MCF 10A (cell line): ENCODE measurements at regions not wholly inside any gene's neighbourhood (a gene's known extent, or its start where the extent isn't known, plus 50 kb on each side); places are given as distances from the start of the nearest gene placed in this dataset.

Source experiments
- BruUV-seq: library from RNA; stranded (reverse); fragments of 400-500 nt; replicated peaks from 2 replicates; lab custom pipeline; 2021; lab: Mats Ljungman, UMichigan
- CTCF ChIA-PET: fragments of 300-600 bp; sonication (Branson Sonifier 250); formaldehyde crosslinking; extraction: SDS; loops from one replicate; lab custom pipeline; 2021; ENCODE audit warnings: antibody characterized with exemption, inconsistent platforms; lab: Yijun Ruan, JAX
- POLR2A ChIA-PET: fragments of 300-600, 350-650 bp; sonication (Branson Sonifier 250); formaldehyde crosslinking; extraction: SDS; loops from one replicate; lab custom pipeline; 2020; ENCODE audit warnings: antibody characterized with exemption, inconsistent platforms; lab: Yijun Ruan, JAX
- DNase-seq: peaks from one replicate; pipeline ENCODE4 v3.0.0-alpha.2; 2018; ENCODE audit not compliant: unreplicated experiment
- H3K27ac Mint-ChIP-seq: one replicate; pipeline ENCODE4 v1.8.0; 2022; ENCODE audit warnings: mild to moderate bottlenecking, low read depth, mixed read lengths; ENCODE audit not compliant: unreplicated experiment
- H3K27me3 Mint-ChIP-seq: one replicate; pipeline ENCODE4 v1.8.0; 2022; ENCODE audit warnings: mixed read lengths; ENCODE audit not compliant: insufficient read depth, unreplicated experiment
- H3K36me3 Mint-ChIP-seq: one replicate; pipeline ENCODE4 v1.8.0; 2022; ENCODE audit warnings: mild to moderate bottlenecking, moderate library complexity, mixed read lengths; ENCODE audit not compliant: insufficient read depth, unreplicated experiment
- H3K4me1 Mint-ChIP-seq: one replicate; pipeline ENCODE4 v1.8.0; 2022; ENCODE audit warnings: mixed read lengths; ENCODE audit not compliant: insufficient read depth, unreplicated experiment
- H3K4me3 Mint-ChIP-seq: one replicate; pipeline ENCODE4 v1.8.0; 2022; ENCODE audit warnings: mild to moderate bottlenecking, moderate library complexity, mixed read lengths; ENCODE audit not compliant: unreplicated experiment
- H3K9me3 Mint-ChIP-seq: one replicate; pipeline ENCODE4 v1.8.0; 2022; ENCODE audit warnings: mixed read lengths; ENCODE audit not compliant: unreplicated experiment
- CTCF ChIP-seq: fragments of 200-600 bp; IDR thresholded peaks from one replicate; pipeline ENCODE4 v1.8.0; 2022; ENCODE audit warnings: antibody characterized with exemption, mild to moderate bottlenecking; ENCODE audit not compliant: unreplicated experiment
- intact Hi-C: fragments of 100-400 bp; cut with micrococcal nuclease; formaldehyde crosslinking; loops from 2 replicates; pipeline ENCODE4 v1.14.1; 2022

- TF ChIP-seq CTCF, result no peak
- H3K36me3 Mint-ChIP-seq, result no peaks in the 10 kb centered on the region
- DNase-seq, result no peak
- CTCF ChIA-PET, result interaction anchor here (0.6 to 1.3 kb wide), 4 partner anchors 12 to 1960 kb away, joined by 3 to 4 read pairs (median 4); no protein-coding TSS in a partner anchor
- H3K4me1 Mint-ChIP-seq, result no peaks in the 10 kb centered on the region
- POLR2A ChIA-PET, result interaction anchor here (1.0 to 1.9 kb wide), 3 partner anchors 12 to 35 kb away, joined by 3 to 7 read pairs (median 4); no protein-coding TSS in a partner anchor
- no TSS peak for BruUV-seq
- H3K27me3 Mint-ChIP-seq, result no peaks in the 10 kb centered on the region
- H3K4me3 Mint-ChIP-seq, result no peak overlapping the region
- H3K9me3 Mint-ChIP-seq, result no peaks in the 10 kb centered on the region
- H3K27ac Mint-ChIP-seq, result no peak overlapping the region
- intact Hi-C loops, result no loop called here
Measured at GRCh38 chr2:67880291-67880761, 182.5 kb downstream of the C1D start.

GRCh38 chr2:67881816-67882215 is 181.0 kb downstream of the C1D start:
- no peak for DNase-seq
- Mint-ChIP-seq H3K9me3 (no peaks in the 10 kb centered on the region), H3K27ac (no peak overlapping the region), H3K4me3 (no peak overlapping the region), H3K4me1 (peaks cover 6% of the 10 kb centered on the region), H3K36me3 (no peaks in the 10 kb centered on the region), H3K27me3 (no peaks in the 10 kb centered on the region)
- BruUV-seq, result no TSS peak
- TF ChIP-seq CTCF, result no peak
- ChIA-PET CTCF (no interaction called here), POLR2A (interaction anchor here (0.7 to 1.0 kb wide), 2 partner anchors 14 to 17 kb away, joined by 3 to 4 read pairs; no protein-coding TSS in a partner anchor)
- intact Hi-C loops, result no loop called here

- no peak overlapping the region for H3K27ac Mint-ChIP-seq
- POLR2A ChIA-PET, result no interaction called here
- peaks cover 7% of the 10 kb centered on the region for H3K36me3 Mint-ChIP-seq
- H3K27me3 Mint-ChIP-seq, result no peaks in the 10 kb centered on the region
- CTCF ChIA-PET, result interaction anchor here (0.6 kb wide), 1 partner anchor 494 kb away, joined by 3 read pairs; no protein-coding TSS in a partner anchor
- intact Hi-C loops, result no loop called here
- H3K4me1 Mint-ChIP-seq, result peaks cover 11% of the 10 kb centered on the region
- BruUV-seq, result no TSS peak
- H3K9me3 Mint-ChIP-seq, result no peaks in the 10 kb centered on the region
- TF ChIP-seq CTCF, result no peak
- H3K4me3 Mint-ChIP-seq, result no peak overlapping the region
- DNase-seq, result no peak
Measured at GRCh38 chr2:67883316-67884087, 179.3 kb downstream of the C1D start.

GRCh38 chr2:67888351-67889005 is 174.3 kb downstream of the C1D start:
- no peaks in the 10 kb centered on the region for H3K9me3 Mint-ChIP-seq
- BruUV-seq, result no TSS peak
- intact Hi-C loops, result no loop called here
- ChIA-PET POLR2A (interaction anchor here (0.6 to 0.9 kb wide), 2 partner anchors 9 to 137 kb away, joined by 4 to 5 read pairs; no protein-coding TSS in a partner anchor), CTCF (no interaction called here)
- no peak overlapping the region for H3K27ac Mint-ChIP-seq
- H3K27me3 Mint-ChIP-seq, result no peaks in the 10 kb centered on the region
- peaks cover 7% of the 10 kb centered on the region for H3K36me3 Mint-ChIP-seq
- H3K4me1 Mint-ChIP-seq, result peaks cover 11% of the 10 kb centered on the region
- no peak for DNase-seq
- no peak for TF ChIP-seq CTCF
- no peak overlapping the region for H3K4me3 Mint-ChIP-seq
